K562 (cell line): ENCODE measurements at regions not wholly inside any gene's neighbourhood (a gene's known extent, or its start where the extent isn't known, plus 50 kb on each side); places are given as distances from the start of the nearest gene placed in this dataset.

Experiments
- ATAC-seq: fragments of 200-7000 bp; cut with Tn5 transposase; 3 replicates; pipeline ENCODE4 v1.9.1; 2020; ENCODE audit warnings: moderate library complexity
- BruUV-seq: library from RNA; stranded (reverse); fragments of 400-500 nt; replicated peaks from 2 replicates; lab custom pipeline; 2021; lab: Mats Ljungman, UMichigan
- CTCF ChIA-PET: fragments of 300-600 bp; formaldehyde crosslinking; extraction: SDS; loops from one replicate; lab custom pipeline; 2021; ENCODE audit warnings: low intra/inter-chr PET ratio; lab: Yijun Ruan, JAX
- POLR2A ChIA-PET: fragments of 300-600, 350-650 bp; sonication (Branson Sonifier 250); formaldehyde crosslinking; extraction: SDS; loops from one replicate; lab custom pipeline; 2021; ENCODE audit warnings: antibody characterized with exemption, inconsistent platforms; lab: Yijun Ruan, JAX
- DNase-seq, 4 experiments: peaks; one replicate each; pipeline versions ENCODE4 v3.0.0 to v3.0.0-alpha.2; 2011 to 2018; ENCODE audit warnings: low spot score in 3 of 4, mixed read lengths in 3 of 4; ENCODE audit errors: extremely low read depth in 1 of 4
- FAIRE-seq: peaks from 2 replicates; lab custom pipeline; 2011; peaks lifted over from hg19 to GRCh38; lab: Jason Lieb, UNC
- H2AFZ ChIP-seq: 2 replicates; pipeline ENCODE4 v1.6.0; 2011; ENCODE audit warnings: low read depth, low read length, control low read depth, inconsistent platforms
- H3K27ac ChIP-seq: fragments of 200-600 bp; 3 replicates; pipeline ENCODE4 v1.8.0; 2011; ENCODE audit warnings: low read depth, mild to moderate bottlenecking, control low read depth, inconsistent platforms, low read length, moderate library complexity, mixed read lengths; ENCODE audit errors: extremely low read depth
- H3K27me3 ChIP-seq, 2 experiments: fragments of 300-600 bp in 1 of 2; 2 replicates in 1 of 2; 3 replicates in 1 of 2; pipeline versions ENCODE4 v1.6.0 to v1.8.0; 2011; ENCODE audit warnings: inconsistent platforms in 2 of 2, low read length in 2 of 2, mild to moderate bottlenecking in 1 of 2, mixed read lengths in 1 of 2, moderate library complexity in 1 of 2; ENCODE audit not compliant: control insufficient read depth in 2 of 2, insufficient read depth in 2 of 2
- H3K36me3 ChIP-seq: fragments of 300-600 bp; 3 replicates; pipeline ENCODE4 v1.8.0; 2011; ENCODE audit warnings: mild to moderate bottlenecking, low read length, inconsistent platforms; ENCODE audit not compliant: control insufficient read depth, insufficient read depth
- H3K4me1 ChIP-seq, 2 experiments: fragments of 200-600 bp in 1 of 2; replicated peaks in 1 of 2; 2 replicates in 1 of 2; 3 replicates in 1 of 2; pipeline versions ENCODE4 v1.5.1 to v1.8.0; 2011; ENCODE audit warnings: inconsistent platforms in 2 of 2, low read length in 2 of 2, mild to moderate bottlenecking in 1 of 2, mixed read lengths in 1 of 2, moderate library complexity in 1 of 2; ENCODE audit not compliant: control insufficient read depth in 2 of 2, insufficient read depth in 2 of 2
- H3K4me2 ChIP-seq: 2 replicates; pipeline ENCODE4 v1.6.1; 2011; ENCODE audit warnings: low read length, control low read depth, inconsistent platforms, mixed read lengths; ENCODE audit not compliant: insufficient read depth
- H3K4me3 ChIP-seq: fragments of 200-600 bp; sonication (generic), shearing (Covaris generic); 2 replicates; pipeline ENCODE4 v1.5.1; 2016; ENCODE audit warnings: control low read depth, inconsistent platforms
- H3K79me2 ChIP-seq: fragments of 200-600 bp; 3 replicates; pipeline ENCODE4 v1.8.0; 2011; ENCODE audit warnings: low read length, inconsistent platforms; ENCODE audit not compliant: control insufficient read depth, insufficient read depth
- H3K9ac ChIP-seq, 2 experiments: 2 replicates each; pipeline versions ENCODE4 v1.6.0 to v1.6.1; 2011; ENCODE audit warnings: low read depth in 2 of 2, low read length in 2 of 2, control low read depth in 1 of 2, inconsistent platforms in 1 of 2, mild to moderate bottlenecking in 1 of 2, mixed read lengths in 1 of 2; ENCODE audit not compliant: insufficient read depth in 1 of 2
- H3K9me1 ChIP-seq: one replicate; pipeline ENCODE4 v1.6.0; 2011; ENCODE audit warnings: inconsistent platforms, mild to moderate bottlenecking, low read length, moderate library complexity; ENCODE audit not compliant: control insufficient read depth, insufficient read depth
- H3K9me3 ChIP-seq: replicated peaks from 2 replicates; pipeline ENCODE4 v1.5.1; 2011; ENCODE audit warnings: low read depth, low read length, inconsistent platforms; ENCODE audit not compliant: control insufficient read depth, insufficient read depth
- H4K20me1 ChIP-seq: replicated peaks from 2 replicates; pipeline ENCODE4 v1.6.1; 2011; ENCODE audit warnings: low read length, inconsistent platforms, mixed read lengths; ENCODE audit not compliant: control insufficient read depth, insufficient read depth
- ASH1L ChIP-seq: fragments of 450-650 bp; IDR thresholded peaks from 2 replicates; pipeline ENCODE4 v1.6.1; 2018; ENCODE audit warnings: borderline replicate concordance, mild to moderate bottlenecking, low read depth; ENCODE audit not compliant: partially characterized antibody
- COPS2 ChIP-seq: fragments of 450-650 bp; conservative IDR thresholded peaks from 2 replicates; pipeline ENCODE4 v1.6.1; 2016; ENCODE audit warnings: mild to moderate bottlenecking, moderate library complexity
- CREM ChIP-seq: IDR thresholded peaks from 2 replicates; pipeline ENCODE4 v1.6.1; 2014; ENCODE audit warnings: antibody characterized with exemption, low read depth
- ELF4 ChIP-seq: fragments of 450-650 bp; formaldehyde crosslinking; IDR thresholded peaks from 2 replicates; pipeline ENCODE4 v1.4.0; 2022; ENCODE audit warnings: missing genetic modification characterization
- FUS ChIP-seq: fragments of 200-400 bp; formaldehyde crosslinking; optimal IDR thresholded peaks from 2 replicates; pipeline ENCODE3; 2017; ENCODE audit warnings: low read depth, low read length
- GABPB1 ChIP-seq: sonication (generic); formaldehyde crosslinking; IDR thresholded peaks from 2 replicates; pipeline ENCODE4 v1.8.0; 2022; ENCODE audit warnings: mild to moderate bottlenecking, missing genetic modification reagents
- PHTF2 ChIP-seq: fragments of 250-450 bp; sonication (Bioruptor Pico); IDR thresholded peaks from 2 replicates; pipeline ENCODE4 v1.5.0; 2021; ENCODE audit warnings: mild to moderate bottlenecking
- PTBP1 ChIP-seq: fragments of 200-400 bp; formaldehyde crosslinking; IDR thresholded peaks from 2 replicates; pipeline ENCODE4 v1.6.1; 2017; ENCODE audit warnings: low read depth, low read length
- RBFOX2 ChIP-seq: fragments of 200-400 bp; formaldehyde crosslinking; IDR thresholded peaks from 2 replicates; pipeline ENCODE4 v1.6.1; 2017; ENCODE audit warnings: low read depth, mild to moderate bottlenecking, low read length, moderate library complexity
- SMARCB1 ChIP-seq: IDR thresholded peaks from 2 replicates; pipeline ENCODE4 v1.6.1; 2011; ENCODE audit warnings: improper control_type of control experiment, low read depth; ENCODE audit not compliant: insufficient read length
- ZFPM2 ChIP-seq: fragments of 250-450 bp; sonication (Bioruptor Pico); IDR thresholded peaks from 2 replicates; pipeline ENCODE4 v1.5.1; 2022; ENCODE audit warnings: mild to moderate bottlenecking
- ZNF583 ChIP-seq: fragments of 250-450 bp; sonication (Bioruptor Pico); IDR thresholded peaks from 2 replicates; pipeline ENCODE4 v1.4.0; 2020
- WGBS: fragments of 100-300 bp; shearing (Covaris generic); methylation state at CpG from one replicate; pipeline ENCODE4 v1.1.6; 2016; ENCODE audit warnings: low coverage, mixed read lengths; ENCODE audit not compliant: insufficient coverage; ENCODE audit errors: missing lambda C conversion rate; 5-methylcytosine and 5-hydroxymethylcytosine counted together
- in situ Hi-C: fragments of 300-500 bp; cut with MboI; formaldehyde crosslinking; loops from 4 replicates; pipeline ENCODE4 v1.15.0; 2018; ENCODE audit warnings: inconsistent platforms, mixed read lengths
- intact Hi-C: fragments of 100-400 bp; cut with micrococcal nuclease; formaldehyde crosslinking; loops from 2 replicates; pipeline ENCODE4 v1.14.2; 2022
- TF ChIP-seq, protein P1 (sequence below): fragments of 450-650 bp; IDR thresholded peaks from 2 replicates; pipeline ENCODE4 v1.6.1; 2018; ENCODE audit warnings: mild to moderate bottlenecking, low read depth; ENCODE audit not compliant: partially characterized antibody

DNA sequence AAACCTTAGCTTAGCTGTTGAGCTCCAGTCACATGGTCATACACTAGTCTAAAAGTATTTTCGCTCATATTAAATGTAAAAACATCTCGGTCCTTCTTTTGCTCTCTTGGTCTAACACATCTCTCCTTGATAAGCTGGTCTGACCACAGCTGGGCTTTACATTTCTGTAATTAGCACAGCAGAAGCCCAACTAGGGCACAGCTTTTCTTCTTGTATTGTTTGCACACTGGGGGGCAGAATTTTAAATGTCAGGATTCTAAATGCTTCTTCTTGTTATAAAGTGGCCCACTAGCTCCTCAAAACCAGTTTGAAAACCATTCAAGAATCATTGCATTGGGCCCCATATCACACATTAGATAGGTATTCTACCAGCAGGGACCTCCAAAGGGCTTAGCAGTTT, 289.1 kb upstream of the PKN2 start:
- no peak for FAIRE-seq
- Histone ChIP-seq H3K4me1 (no peaks in the 10 kb centered on the region), H2AFZ (no peak overlapping the region), H3K4me2 (no peak overlapping the region), H3K27me3 (no peaks in the 10 kb centered on the region), H3K9ac (no peak overlapping the region), H3K27ac (no peak overlapping the region), H3K79me2 (no peaks in the 10 kb centered on the region), H3K9me1 (no peaks in the 10 kb centered on the region), H3K36me3 (no peaks in the 10 kb centered on the region), H3K9me3 (no peaks in the 10 kb centered on the region; the same call in 1 of the 2 replicates), H4K20me1 (no peaks in the 10 kb centered on the region), H3K4me3 (no peak overlapping the region)
- intact Hi-C loops (no loop called here), in situ Hi-C loops (no loop called here)
- 0% methylated on average over 2 of the region's 2 CpGs for WGBS
- ChIA-PET CTCF (no interaction called here), POLR2A (no interaction called here)
- no peak for ATAC-seq
- TF ChIP-seq PTBP1 (no peak), PHTF2 (CRISPR knock-in tag) (no peak), ZNF583 (CRISPR knock-in tag) (no peak), COPS2 (no peak), RBFOX2 (no peak), SMARCB1 (no peak), FUS (no peak), CREM (no peak), ELF4 (CRISPR knock-in tag) (no peak), ASH1L (no peak), ZFPM2 (CRISPR knock-in tag) (no peak), GABPB1 (CRISPR knock-in tag) (no peak)
- TF ChIP-seq, protein P1, sequence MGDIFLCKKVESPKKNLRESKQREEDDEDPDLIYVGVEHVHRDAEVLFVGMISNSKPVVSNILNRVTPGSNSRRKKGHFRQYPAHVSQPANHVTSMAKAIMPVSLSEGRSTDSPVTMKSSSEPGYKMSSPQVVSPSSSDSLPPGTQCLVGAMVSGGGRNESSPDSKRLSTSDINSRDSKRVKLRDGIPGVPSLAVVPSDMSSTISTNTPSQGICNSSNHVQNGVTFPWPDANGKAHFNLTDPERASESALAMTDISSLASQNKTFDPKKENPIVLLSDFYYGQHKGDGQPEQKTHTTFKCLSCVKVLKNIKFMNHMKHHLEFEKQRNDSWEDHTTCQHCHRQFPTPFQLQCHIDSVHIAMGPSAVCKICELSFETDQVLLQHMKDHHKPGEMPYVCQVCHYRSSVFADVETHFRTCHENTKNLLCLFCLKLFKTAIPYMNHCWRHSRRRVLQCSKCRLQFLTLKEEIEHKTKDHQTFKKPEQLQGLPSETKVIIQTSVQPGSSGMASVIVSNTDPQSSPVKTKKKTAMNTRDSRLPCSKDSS = no peak
- DNase-seq = no peak
- BruUV-seq = no TSS peak
